ENCODE measurements at regions not wholly inside any gene's neighbourhood (a gene's known extent, or its start where the extent isn't known, plus 50 kb on each side); places are given as distances from the start of the nearest gene placed in this dataset.
"Not testable (repeated sequence)": the region's sequence is repeated elsewhere in the genome, so short reads cannot be mapped to it uniquely, and the experiment has no call there.

DNA sequence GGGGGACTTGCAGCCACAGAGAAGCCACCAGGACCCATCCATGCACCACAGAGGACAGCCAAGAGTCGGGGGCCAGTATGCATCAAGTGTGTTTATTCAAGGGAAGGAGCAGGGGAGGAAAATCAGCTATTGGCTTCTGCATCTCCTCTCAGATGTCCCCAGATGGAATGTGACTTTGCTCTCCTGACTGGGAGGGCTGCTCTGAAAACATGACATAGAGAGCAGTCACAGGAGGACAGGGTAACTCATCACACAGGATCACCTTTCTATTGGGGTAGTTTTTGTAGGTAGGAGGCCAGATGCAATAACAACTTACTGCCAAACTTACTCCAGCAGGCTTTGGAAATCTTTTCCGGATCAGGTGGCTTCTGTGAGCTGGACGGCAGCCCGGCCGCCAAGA lies 121.0 kb upstream of the OPCML start:
- no peak for DNase-seq (ENCODE audit: low read depth in 2 of 3, low spot score in 2 of 3)

DNA sequence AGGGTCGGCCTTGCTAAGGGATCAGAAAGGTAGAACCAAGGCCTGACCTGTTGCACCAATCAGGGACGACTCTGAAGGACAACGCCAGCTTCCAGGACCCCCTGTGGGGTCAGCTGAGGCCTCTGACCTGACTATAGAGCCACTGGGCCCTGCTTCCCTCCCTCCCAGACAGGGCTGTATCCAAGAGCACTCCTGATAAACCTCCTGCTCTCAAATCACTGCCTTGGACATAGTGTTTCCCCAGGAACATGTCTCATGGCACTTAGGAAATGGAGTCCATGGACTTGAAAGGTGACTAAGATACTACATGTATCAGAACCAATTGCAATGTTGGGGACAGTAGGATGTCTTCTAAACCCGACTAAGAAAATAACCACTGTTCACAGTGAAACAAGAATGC lies 117.8 kb upstream of the OPCML start:
- no peak for DNase-seq (ENCODE audit: low read depth in 2 of 3, low spot score in 2 of 3)

DNA sequence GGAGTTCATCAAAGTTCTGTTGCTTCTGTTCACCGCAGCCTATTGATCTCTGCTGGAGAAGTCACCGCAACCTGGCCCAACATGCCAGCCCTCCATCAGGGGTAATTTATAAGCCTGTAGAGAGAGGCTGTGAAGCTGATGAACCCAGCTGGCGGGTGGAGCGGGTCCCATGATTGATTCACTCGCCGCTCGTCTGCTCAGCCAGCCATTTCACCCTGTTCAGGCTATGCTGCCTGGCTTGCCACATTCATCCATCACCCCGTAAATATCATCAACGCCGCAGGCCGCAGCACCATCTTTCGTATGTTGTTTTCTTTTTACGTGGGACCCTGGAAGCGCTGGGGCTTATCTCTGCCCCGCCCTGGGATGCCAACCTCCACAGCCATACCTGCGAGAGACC lies 116.7 kb upstream of the OPCML start:
- no peak for DNase-seq (ENCODE audit: low read depth in 2 of 3, low spot score in 2 of 3)

DNA sequence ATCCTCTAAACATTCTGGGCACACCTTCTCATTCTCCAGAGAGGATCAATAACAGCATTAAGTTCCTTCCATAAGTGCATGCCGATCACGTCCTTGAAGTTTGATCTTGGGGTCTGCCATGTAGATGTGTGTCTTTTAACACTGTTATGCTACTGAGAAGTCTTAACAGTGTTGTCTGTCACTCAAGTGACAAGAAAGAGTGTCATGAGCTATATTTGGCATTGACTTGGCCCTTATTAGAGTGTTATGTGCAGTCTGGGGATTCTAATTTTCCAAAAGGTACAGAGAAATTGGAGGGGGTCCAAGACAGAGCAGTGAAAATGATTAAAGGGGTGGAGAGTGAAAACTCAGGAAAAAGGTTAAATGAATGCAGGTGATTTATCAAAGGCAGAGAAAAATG lies 107.1 kb upstream of the OPCML start:
- DNase-seq (ENCODE audit: low read depth in 2 of 3, low spot score in 2 of 3), result no peak

DNA sequence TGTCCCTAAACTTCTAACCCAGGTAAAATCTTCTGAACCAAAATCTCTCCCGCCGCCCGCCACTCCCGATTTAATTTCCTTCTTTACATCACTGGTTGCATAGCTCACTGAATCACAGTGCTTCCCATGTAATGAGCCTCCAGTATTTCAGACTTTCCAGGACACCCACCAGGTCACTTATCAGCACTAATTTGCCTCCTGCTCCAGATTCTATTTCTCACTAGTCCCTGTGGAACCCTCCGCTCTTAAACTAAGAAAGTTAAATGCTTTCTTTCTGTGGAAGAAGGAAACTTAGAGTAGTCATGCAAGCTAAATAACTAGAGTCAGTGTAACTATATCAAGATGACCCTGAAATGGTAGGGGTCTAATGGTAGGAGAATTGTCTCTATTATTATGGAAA lies 106.6 kb upstream of the OPCML start:
- DNase-seq (ENCODE audit: low read depth in 2 of 3, low spot score in 2 of 3), result no peak

DNA sequence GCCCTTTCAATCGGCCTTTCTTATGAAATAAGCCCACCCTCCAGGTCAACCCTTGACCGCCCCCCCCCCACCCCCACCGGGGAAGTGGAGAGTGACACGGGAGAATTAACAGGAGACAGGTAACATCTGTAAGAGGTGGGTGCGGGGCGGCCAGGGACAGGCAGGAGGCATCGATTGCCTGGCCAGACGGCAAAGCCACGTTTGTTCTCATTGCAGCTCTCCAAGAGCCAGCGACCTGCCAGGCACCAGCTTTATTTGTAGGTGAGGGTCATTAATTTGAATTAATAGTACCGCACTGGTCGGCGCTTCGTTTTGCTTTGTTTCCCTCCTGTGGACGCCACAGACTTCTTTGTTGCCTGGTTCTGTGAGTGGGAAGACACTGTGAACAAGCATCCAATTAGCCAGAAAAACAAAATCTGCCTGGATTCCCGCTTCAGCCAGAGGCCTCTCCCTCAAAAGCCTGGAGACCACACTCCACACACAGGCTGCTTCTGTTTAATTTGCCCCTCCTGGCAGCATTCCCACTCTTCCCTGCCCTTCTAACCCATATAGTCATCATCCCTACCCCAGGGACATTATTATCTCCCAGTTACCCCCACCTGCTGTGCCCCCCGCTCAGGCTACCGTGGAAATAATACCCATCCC lies 104.5 kb upstream of the OPCML start:
- no peak for DNase-seq (ENCODE audit: low read depth in 2 of 3, low spot score in 2 of 3)

DNA sequence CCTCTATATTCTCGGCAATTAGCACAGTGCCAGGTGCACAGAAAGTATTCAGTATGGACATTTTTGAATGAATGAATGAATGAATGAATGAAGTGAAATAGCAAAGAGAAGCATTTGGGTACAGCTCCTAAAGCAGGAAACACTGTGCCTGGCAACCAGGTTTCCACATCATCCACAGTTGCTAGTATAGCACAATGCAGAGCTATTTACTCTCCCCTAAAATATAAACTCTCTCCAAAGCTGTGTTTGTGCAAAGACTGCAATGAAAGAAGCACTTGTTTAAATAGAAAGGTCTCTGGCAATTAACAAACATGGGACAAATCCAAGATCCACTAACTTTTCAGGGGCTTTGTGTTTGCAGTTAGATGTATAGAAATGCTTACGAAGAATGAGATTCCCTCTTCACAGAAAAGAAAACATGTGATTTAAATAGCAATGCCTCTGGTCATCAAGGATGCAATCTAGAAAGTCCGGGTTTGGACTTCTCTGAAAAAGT lies 103.0 kb upstream of the OPCML start:
- DNase-seq (ENCODE audit: low read depth in 2 of 3, low spot score in 2 of 3), result no peak

DNA sequence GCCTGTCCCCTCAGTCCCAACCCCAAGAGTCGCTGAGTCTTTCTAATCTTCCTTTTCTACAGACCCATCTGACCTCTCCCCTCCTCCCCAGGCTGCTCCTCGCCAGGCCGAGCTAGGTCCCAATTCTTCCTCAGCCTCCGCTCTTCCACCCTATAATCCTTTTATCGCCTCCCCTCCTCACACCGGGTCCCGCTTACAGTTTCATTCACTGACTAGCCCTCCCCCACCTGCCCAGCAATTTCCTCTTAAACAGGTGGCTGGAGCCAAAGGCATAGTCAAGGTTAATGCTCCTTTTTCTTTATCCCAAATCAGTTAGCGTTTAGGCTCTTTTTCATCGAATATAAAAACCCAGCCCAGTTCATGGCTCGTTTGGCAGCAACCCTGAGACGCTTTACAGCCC lies 96.1 kb upstream of the OPCML start:
- DNase-seq (ENCODE audit: low read depth in 2 of 3, low spot score in 2 of 3), result not testable (repeated sequence)

DNA sequence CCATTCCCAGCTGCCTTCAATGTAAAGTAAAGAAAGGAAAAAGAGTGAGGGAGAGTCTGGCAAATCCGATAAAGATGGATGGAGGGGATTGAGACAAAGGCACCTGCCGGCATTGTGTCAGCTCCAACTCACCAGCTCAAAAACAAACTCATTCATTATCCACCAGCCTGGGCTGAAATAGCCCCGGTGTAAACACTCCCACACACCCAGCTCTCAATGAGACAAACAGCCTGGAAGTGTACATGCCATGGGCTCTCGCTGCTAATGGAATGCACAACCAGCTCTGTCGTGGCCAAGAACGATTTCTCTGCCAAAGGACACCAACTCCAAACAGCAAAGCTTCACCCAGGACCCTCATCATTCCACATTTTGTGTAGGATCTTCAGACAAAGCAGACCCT lies 89.3 kb upstream of the OPCML start:
- DNase-seq (ENCODE audit: low read depth in 2 of 3, low spot score in 2 of 3), result no peak

DNA sequence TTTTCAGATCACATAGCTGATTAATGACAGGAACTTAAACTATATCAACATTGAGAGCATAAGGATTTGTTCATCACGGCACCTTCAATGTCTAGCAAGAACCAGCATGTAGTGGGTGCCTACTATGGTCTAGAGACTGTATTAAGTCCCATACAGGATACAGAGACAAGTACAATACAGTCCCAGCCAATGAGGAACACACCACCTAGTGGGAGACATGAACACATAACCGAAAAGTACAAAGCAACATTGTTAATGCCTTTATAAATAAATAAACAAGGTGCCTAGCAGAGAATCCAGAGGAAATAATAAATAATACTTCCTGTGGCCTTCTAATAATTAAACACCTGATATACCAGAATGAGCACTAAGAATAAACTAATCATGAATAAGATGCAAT lies 87.7 kb upstream of the OPCML start:
- no peak for DNase-seq (ENCODE audit: low read depth in 2 of 3, low spot score in 2 of 3)

DNA sequence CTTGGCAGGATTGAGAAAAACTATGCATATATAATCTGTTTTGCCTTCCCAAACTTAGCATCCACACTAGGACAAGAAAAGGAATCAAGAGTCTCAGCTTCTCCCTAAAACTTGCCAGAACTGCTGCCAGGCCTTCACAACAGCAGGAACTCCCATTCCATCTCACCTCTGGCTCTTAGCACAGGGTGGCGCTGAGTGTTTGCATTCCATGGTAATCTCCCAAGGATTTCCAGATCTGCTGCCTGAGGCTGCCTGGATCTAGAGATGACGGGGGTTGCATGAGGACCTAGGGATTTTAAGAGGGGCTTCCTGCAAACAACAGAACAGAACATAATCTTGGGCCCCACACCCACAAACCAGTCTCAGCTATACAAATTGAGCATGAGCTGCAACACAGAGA lies 87.1 kb upstream of the OPCML start:
- DNase-seq (ENCODE audit: low read depth in 2 of 3, low spot score in 2 of 3), result no peak

DNA sequence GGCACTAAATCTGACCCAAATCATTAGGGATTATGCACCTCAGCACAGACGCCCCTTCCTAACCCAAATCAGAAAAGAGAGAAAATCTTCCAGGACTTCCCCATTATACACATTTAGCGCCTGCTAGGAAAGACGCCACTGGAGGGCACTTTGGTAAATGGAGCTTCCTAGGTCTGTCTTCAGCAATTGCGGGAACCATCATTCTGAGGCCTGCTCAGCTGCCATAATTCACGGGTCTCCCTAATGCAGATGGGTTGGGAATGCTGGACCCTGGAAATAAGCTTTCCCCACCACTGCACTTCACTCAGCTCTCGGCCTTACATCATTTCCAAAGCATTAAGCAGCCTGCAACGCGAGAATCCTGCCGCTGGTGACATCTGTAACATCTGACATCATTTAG lies 86.2 kb upstream of the OPCML start:
- DNase-seq (ENCODE audit: low read depth in 2 of 3, low spot score in 2 of 3), result no peak

DNA sequence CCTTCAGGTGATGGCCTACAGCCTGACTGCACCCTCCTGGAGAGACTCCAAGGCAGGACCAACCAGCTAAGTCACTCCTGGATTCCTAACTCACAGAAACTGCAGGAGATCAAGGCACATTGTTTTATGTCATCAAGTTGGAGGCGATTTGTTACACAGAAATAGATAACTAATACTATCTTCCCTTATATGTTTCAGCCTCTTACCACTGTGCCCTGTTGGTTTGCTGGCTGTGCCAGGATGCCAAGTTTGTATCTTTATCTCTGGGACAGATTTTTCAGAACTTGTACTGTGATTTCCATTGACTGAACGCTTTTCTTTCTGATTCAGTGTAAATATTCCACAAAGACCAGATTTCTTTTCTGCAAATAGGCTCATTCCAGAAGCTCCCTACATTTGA lies 76.2 kb upstream of the OPCML start:
- DNase-seq (ENCODE audit: low read depth in 2 of 3, low spot score in 2 of 3), result no peak

DNA sequence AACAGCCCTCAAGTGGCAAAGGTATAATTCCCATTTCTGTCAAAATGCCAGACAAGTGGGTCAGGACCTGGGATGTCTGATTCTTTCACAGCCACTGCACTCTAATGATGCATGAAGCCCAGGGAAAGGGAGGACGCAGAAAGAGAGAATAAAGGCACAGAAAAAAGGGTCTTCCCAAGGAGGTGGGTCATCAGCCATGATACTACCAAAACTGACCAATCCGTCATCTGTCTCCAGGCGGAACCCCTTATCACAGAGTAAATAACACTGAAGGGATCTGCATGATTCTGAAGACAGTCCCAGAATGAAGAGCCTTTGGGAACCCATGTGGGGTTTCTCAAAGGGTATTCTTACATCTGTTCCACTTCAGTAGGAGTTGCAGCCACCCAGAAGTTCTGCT lies 73.8 kb upstream of the OPCML start:
- DNase-seq (ENCODE audit: low read depth in 2 of 3, low spot score in 2 of 3), result no peak

DNA sequence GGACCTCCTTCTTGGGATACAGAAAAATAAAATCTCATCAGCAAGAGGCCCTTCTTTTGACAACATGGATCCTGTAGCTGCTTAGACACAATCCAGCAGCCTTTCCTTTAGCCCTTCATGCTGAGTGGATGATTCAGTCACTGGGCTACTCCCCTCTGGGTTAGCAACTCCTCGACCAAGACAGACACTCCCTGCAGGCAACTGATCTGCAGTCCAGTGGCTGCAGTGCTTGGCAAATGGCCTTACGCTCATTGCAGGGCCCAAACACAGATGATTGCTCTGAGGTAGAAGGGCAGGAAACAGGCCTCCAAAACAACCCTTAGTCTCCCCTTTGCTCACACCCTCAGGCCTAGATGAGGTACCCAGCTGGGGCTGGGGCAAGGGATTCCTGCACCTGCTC lies 73.2 kb upstream of the OPCML start:
- no peak for DNase-seq (ENCODE audit: low read depth in 2 of 3, low spot score in 2 of 3)

DNA sequence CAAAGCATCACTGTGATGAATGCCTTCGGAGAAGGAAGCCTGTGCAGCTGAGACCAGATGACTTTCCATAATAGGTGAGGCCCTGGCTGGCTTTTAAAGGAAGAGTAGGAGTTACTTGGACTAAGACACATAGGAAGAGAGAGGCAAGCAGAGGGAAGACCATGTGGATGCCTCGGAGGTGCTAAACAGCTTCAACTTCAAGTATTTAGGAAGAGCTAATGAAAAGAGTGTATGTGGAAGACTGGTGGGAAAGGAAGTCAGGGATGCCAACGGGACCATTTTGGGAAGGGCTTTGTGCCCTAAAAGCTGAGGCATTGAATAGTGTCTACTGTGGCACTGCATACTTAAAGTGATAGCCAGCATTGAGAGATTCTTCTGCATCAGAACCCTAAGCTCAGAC lies 69.3 kb upstream of the OPCML start:
- DNase-seq (ENCODE audit: low read depth in 2 of 3, low spot score in 2 of 3), result no peak

DNA sequence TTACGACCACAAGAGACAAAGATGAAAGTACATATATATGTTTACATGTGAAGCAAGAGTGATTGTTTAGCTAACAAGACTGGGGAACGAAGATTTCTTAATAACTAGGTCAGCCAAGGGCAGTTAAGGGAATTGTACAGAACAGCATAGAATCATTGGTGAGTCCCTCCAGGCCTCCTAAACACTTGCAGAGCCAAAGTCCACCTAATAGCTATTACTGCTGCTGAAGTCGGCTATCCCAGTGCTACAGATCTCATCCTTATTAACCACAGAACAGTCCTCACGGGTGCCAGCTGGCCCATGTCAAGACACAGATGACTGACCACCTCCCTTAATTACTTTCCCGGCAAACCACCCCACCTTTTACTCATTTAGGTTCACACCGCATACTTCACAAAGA lies 68.5 kb upstream of the OPCML start:
- DNase-seq (ENCODE audit: low read depth in 2 of 3, low spot score in 2 of 3), result no peak

DNA sequence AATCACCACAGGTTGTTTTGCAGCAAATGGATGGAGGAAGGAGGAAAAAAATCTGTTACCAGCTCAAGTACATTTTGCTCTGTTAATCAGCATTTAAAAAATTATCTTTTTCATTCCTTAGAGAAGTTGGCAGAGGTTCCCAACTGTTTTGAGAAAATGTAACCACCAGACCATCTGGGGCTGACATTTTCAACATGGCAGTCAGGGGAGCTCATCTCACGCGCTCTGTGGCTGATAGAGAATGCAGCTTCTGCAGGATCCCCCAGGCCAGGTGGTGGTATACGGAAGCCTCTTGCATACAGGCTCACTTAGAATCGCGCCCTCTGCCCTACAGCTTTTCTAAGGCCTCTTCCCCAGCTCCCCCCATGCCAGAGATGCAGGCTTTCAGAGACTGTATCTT lies 68.0 kb upstream of the OPCML start:
- no peak for DNase-seq (ENCODE audit: low read depth in 2 of 3, low spot score in 2 of 3)

DNA sequence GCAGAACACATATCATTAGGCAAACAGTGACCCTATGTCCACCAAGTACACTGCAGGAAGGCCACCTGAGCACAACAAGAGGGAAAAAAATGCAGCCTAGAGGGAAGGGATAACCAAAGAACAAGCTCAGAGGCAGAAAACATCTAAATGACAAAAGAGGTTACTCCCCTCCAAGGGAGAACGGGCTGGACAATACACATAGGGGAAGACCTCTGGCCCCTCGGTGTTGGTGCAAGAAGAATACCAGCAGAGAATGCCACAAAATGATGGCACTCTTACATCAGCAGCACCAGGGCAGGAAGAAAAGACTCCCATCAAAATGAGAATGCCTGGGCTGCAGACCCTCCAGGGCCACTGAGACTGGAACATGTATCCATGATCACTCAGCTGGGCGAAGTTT lies 66.6 kb upstream of the OPCML start:
- no peak for DNase-seq (ENCODE audit: low read depth in 2 of 3, low spot score in 2 of 3)

DNA sequence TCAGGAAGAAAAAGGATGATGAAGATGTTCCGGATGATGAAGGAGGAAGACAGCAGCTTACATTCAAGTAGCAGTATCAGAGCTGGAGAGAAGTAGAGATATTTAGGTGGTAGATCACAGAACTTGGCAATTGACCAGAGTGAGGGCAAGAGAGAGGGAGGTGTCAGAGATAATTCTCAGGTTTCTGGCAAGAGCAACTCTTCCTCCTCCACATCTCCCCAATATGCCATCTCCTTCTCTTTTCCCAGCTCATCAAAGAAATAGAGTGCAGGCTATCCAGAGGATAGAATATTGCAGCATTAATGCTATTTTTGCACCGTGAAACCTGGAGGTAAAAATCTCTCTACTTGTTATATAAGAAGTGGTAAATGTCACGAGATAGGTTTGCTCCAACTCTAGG lies 64.9 kb upstream of the OPCML start:
- no peak for DNase-seq (ENCODE audit: low read depth in 2 of 3, low spot score in 2 of 3)

DNA sequence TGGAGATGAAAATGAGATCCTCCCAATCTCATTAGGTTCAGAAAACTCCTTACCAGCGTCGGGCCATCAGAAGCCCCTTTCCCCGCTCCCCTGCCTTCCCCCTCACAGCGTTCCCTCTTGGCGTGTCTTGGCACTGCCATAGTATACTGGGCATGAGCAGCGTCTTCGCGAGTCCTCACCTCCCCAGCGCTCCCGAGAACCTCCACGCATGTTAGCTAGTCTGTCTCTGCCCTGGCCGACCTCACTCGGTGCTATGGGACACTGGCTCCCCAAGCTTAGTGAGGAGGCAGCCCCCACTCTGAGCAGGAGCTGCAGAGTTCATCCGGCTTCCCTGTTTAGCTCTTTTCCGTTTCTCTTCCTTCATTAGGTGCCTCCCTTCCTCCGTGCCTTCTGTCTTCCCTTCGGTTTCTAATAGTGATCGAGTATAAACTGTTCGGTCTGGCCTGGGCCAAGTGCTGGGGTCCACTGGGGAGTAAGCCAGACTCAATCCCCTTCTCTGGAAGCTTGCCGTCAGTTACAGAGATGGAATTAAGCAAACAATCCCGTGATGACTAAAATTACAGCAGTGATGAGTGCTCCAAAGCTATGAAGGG lies 63.8 kb upstream of the OPCML start:
- DNase-seq (ENCODE audit: low read depth in 2 of 3, low spot score in 2 of 3), result no peak

DNA sequence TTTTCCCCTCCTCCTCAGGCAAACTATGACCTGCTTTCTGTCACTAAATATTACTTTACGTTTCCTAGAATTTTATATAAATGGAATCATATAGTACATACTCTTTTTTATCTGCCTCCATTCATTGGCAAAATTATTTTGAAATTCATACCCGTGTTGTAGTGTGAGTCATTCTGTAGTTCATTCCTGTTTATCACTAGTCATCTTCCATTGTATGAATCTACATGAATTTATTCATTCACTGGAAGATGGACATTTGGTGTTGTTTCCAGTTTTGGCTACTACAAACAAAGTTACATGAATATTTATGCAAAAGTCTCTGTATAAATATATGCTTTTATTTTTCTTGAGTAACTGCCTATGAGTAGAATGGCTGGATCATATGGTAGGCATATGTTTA lies 60.7 kb upstream of the OPCML start:
- no peak for DNase-seq (ENCODE audit: low read depth in 2 of 3, low spot score in 2 of 3)

DNA sequence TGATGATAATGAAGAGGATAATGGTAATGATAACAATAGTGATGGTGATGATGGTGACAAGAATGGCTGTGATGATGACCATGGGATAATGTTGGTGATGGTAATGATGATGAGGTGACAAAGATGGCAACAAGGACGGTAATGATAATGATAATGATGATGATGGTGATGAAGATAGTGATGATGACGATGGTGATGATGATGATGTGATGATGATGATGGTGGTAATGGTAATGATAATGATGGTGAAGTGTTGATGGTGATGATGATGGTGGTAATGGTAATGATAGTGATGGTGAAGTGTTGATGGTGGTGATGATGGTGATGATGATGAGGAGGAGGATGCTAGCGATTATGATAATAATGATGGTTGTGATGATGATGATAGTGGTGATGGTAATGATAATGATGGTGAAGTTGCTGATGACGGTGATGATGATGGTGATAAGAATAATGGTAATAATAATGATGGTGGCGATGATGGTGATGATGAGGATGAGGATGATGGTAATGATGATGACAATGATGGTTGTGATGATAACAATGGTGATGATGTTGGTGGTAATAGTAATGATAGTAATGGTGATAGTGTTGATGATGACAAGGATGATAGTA lies 54.7 kb upstream of the OPCML start:
- DNase-seq (ENCODE audit: low read depth in 2 of 3, low spot score in 2 of 3), result no peak
